ENCODE measurements at regions not wholly inside any gene's neighbourhood (a gene's known extent, or its start where the extent isn't known, plus 50 kb on each side); places are given as distances from the start of the nearest gene placed in this dataset.

DNA sequence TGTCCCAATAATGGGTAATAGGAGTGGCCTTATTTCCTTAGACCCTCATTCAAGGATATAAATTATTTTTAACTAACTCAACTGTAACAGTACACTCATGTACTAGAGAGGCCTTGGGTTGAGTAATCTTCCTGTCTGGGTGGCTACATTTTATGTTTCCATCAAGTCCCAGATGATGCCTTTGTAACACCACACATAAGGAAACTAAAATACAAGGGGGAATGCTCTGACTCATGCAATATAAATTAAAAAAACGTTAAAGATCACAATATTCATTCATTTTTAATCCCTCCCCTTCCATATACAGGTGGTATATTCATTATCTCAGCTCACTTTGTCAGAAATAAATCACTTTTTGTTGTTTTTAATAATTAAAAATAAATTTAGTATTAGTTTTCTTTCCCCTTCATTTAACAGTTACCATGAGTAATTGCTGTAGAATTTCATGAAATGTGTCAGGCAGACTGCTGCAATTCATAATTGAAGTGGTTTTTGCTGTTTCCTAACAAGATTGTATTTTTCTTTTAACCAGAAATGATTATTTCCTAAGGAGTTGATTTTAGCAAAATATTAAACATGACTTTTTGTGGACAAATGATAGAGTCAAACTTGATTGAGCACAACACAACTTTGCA lies 1403.6 kb downstream of the SUCLG1 start:
- H3K36me3 ChIP-seq (ENCODE audit: insufficient read depth, low read length), result no peaks in the 10 kb centered on the region
- TF ChIP-seq, protein P1, sequence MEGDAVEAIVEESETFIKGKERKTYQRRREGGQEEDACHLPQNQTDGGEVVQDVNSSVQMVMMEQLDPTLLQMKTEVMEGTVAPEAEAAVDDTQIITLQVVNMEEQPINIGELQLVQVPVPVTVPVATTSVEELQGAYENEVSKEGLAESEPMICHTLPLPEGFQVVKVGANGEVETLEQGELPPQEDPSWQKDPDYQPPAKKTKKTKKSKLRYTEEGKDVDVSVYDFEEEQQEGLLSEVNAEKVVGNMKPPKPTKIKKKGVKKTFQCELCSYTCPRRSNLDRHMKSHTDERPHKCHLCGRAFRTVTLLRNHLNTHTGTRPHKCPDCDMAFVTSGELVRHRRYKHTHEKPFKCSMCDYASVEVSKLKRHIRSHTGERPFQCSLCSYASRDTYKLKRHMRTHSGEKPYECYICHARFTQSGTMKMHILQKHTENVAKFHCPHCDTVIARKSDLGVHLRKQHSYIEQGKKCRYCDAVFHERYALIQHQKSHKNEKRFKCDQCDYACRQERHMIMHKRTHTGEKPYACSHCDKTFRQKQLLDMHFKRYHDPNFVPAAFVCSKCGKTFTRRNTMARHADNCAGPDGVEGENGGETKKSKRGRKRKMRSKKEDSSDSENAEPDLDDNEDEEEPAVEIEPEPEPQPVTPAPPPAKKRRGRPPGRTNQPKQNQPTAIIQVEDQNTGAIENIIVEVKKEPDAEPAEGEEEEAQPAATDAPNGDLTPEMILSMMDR (conservative IDR thresholded peaks at IDR 0.05; ENCODE audit: low read length), result no peak
- TF ChIP-seq EZH2phosphoT487 (IDR thresholded peaks at IDR 0.05; ENCODE audit: borderline replicate concordance), result no peak
- H3K9ac ChIP-seq (ENCODE audit: low read depth, low read length, poor library complexity, severe bottlenecking), result no peak overlapping the region
- H3K79me2 ChIP-seq (ENCODE audit: insufficient read depth, low read length), result no peaks in the 10 kb centered on the region
- no peaks in the 10 kb centered on the region for H3K27me3 ChIP-seq (ENCODE audit: insufficient read depth, low read length, poor library complexity, severe bottlenecking)
- H3K4me3 ChIP-seq (ENCODE audit: low read length, poor library complexity, severe bottlenecking), result no peak overlapping the region
- H3F3A ChIP-seq (ENCODE audit: low read depth), result no peaks in the 10 kb centered on the region
- H3K9me3 ChIP-seq (ENCODE audit: insufficient read depth, low read depth, low read length), result no peaks in the 10 kb centered on the region
- no peak overlapping the region for H2AFZ ChIP-seq (ENCODE audit: low read length)
- no peak overlapping the region for H3K4me2 ChIP-seq (ENCODE audit: low read depth, low read length, poor library complexity, severe bottlenecking)
- H3K4me1 ChIP-seq (ENCODE audit: insufficient read depth, low read length, poor library complexity, severe bottlenecking), result no peaks in the 10 kb centered on the region
- H3K9me2 ChIP-seq (replicated peaks; ENCODE audit: low read depth, low read length), result no peaks in the 10 kb centered on the region
- H4K20me1 ChIP-seq (ENCODE audit: insufficient read depth, low read length, poor library complexity, severe bottlenecking), result no peaks in the 10 kb centered on the region

DNA sequence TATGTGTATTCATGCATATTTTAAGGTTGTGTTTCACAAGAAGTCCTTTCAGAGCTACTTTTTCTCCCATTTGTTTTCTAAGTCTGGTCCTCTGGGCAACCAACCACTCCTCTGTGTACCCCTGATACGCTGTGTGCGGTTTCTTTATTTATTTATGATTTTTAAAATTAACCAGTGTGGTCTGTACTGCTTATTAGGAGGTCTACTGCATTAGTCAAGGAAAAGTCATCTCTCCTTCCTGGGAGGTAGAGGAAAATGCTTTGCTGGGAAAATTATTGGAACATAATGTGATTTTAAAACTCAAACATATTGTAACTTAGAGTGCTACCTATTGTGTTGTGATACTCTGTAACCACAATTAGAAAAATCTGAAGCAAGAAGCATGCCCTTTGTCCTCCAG lies 1404.3 kb downstream of the SUCLG1 start:
- Histone ChIP-seq H3K9me3 (ENCODE audit: insufficient read depth, low read depth, low read length) (no peaks in the 10 kb centered on the region), H3F3A (ENCODE audit: low read depth) (no peaks in the 10 kb centered on the region), H4K20me1 (ENCODE audit: insufficient read depth, low read length, poor library complexity, severe bottlenecking) (no peaks in the 10 kb centered on the region), H3K4me3 (ENCODE audit: low read length, poor library complexity, severe bottlenecking) (no peak overlapping the region), H2AFZ (ENCODE audit: low read length) (no peak overlapping the region), H3K9me2 (replicated peaks; ENCODE audit: low read depth, low read length) (no peaks in the 10 kb centered on the region), H3K4me1 (ENCODE audit: insufficient read depth, low read length, poor library complexity, severe bottlenecking) (no peaks in the 10 kb centered on the region), H3K27me3 (ENCODE audit: insufficient read depth, low read length, poor library complexity, severe bottlenecking) (no peaks in the 10 kb centered on the region), H3K9ac (ENCODE audit: low read depth, low read length, poor library complexity, severe bottlenecking) (no peak overlapping the region), H3K4me2 (ENCODE audit: low read depth, low read length, poor library complexity, severe bottlenecking) (no peak overlapping the region), H3K36me3 (ENCODE audit: insufficient read depth, low read length) (no peaks in the 10 kb centered on the region), H3K79me2 (ENCODE audit: insufficient read depth, low read length) (no peaks in the 10 kb centered on the region)
- TF ChIP-seq EZH2phosphoT487 (IDR thresholded peaks at IDR 0.05; ENCODE audit: borderline replicate concordance), result no peak
- TF ChIP-seq, protein P1 (conservative IDR thresholded peaks at IDR 0.05; ENCODE audit: low read length), result no peak

DNA sequence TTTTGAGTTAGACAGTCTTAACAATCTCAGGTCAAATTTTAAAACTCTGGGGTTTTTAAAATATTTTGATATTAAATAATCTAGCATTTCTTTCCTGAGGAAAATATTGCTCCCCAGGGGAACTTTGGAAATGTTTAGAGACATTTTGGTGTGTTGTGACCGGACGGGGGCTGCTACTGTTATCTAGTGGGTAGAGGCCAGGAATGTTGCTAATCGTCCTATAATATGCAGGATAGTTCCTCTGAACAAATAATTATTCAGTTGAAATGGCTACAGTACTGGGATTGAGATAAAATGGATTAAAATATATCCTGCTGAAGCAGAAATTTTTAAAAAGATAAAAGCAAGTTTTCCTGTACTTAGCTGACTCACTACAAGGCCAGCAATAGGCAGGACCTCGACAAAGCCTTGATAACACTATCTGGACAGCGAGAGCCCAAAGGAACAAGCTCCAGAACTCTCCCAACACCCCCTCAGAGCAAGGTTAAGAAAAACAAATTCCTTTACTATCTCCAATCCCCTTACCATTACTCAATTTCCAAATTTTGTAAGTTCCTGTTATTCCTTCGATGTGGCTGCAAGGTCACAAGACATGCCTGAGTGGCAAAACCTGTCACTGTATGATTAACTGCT lies 1407.4 kb downstream of the SUCLG1 start:
- Histone ChIP-seq H3K9me3 (ENCODE audit: insufficient read depth, low read depth, low read length) (no peaks in the 10 kb centered on the region), H3K27me3 (ENCODE audit: insufficient read depth, low read length, poor library complexity, severe bottlenecking) (no peaks in the 10 kb centered on the region), H4K20me1 (ENCODE audit: insufficient read depth, low read length, poor library complexity, severe bottlenecking) (no peaks in the 10 kb centered on the region), H3F3A (ENCODE audit: low read depth) (no peaks in the 10 kb centered on the region), H3K9me2 (replicated peaks; ENCODE audit: low read depth, low read length) (no peaks in the 10 kb centered on the region), H3K4me2 (ENCODE audit: low read depth, low read length, poor library complexity, severe bottlenecking) (no peak overlapping the region), H2AFZ (ENCODE audit: low read length) (no peak overlapping the region), H3K9ac (ENCODE audit: low read depth, low read length, poor library complexity, severe bottlenecking) (no peak overlapping the region), H3K4me1 (ENCODE audit: insufficient read depth, low read length, poor library complexity, severe bottlenecking) (no peaks in the 10 kb centered on the region), H3K4me3 (ENCODE audit: low read length, poor library complexity, severe bottlenecking) (no peak overlapping the region), H3K79me2 (ENCODE audit: insufficient read depth, low read length) (no peaks in the 10 kb centered on the region), H3K36me3 (ENCODE audit: insufficient read depth, low read length) (no peaks in the 10 kb centered on the region)
- no peak for TF ChIP-seq EZH2phosphoT487 (IDR thresholded peaks at IDR 0.05; ENCODE audit: borderline replicate concordance)
- TF ChIP-seq, protein P1 (conservative IDR thresholded peaks at IDR 0.05; ENCODE audit: low read length), result no peak

All from Loucy (cell line).